ENCODE measurements at regions not wholly inside any gene's neighbourhood (a gene's known extent, or its start where the extent isn't known, plus 50 kb on each side); places are given as distances from the start of the nearest gene placed in this dataset.
"Not testable (repeated sequence)": the region's sequence is repeated elsewhere in the genome, so short reads cannot be mapped to it uniquely, and the experiment has no call there.

GRCh38 chr16:66023481-66023880 is 343.0 kb upstream of the CDH5 start:
- Mint-ChIP-seq H3K4me1 (no peaks in the 10 kb centered on the region), H3K4me3 (no peak overlapping the region), H3K36me3 (ENCODE audit: low read depth) (no peaks in the 10 kb centered on the region), H3K27me3 (ENCODE audit: low read depth) (no peaks in the 10 kb centered on the region), H3K9me3 (peaks cover 9% of the 10 kb centered on the region), H3K27ac (ENCODE audit: unreplicated experiment) (no peak overlapping the region)
- DNase-seq (ENCODE audit: low read depth, low spot score): no peak
- no peak for TF ChIP-seq CTCF (conservative IDR thresholded peaks at IDR 0.05)

- Mint-ChIP-seq H3K4me3 (no peak overlapping the region), H3K27me3 (ENCODE audit: low read depth) (no peaks in the 10 kb centered on the region), H3K27ac (ENCODE audit: unreplicated experiment) (no peak overlapping the region), H3K4me1 (no peaks in the 10 kb centered on the region), H3K36me3 (ENCODE audit: low read depth) (no peaks in the 10 kb centered on the region), H3K9me3 (peaks cover 9% of the 10 kb centered on the region)
- DNase-seq (ENCODE audit: low read depth, low spot score): no peak
- no peak for TF ChIP-seq CTCF (conservative IDR thresholded peaks at IDR 0.05)
These were observed 345.8 kb upstream of the CDH5 start for GRCh38 chr16:66020642-66021041.

- H3K36me3 Mint-ChIP-seq (ENCODE audit: low read depth): no peaks in the 10 kb centered on the region
- no peak overlapping the region for H3K4me3 Mint-ChIP-seq
- no peak overlapping the region for H3K27ac Mint-ChIP-seq (ENCODE audit: unreplicated experiment)
- H3K4me1 Mint-ChIP-seq: no peaks in the 10 kb centered on the region
- H3K27me3 Mint-ChIP-seq (ENCODE audit: low read depth): no peaks in the 10 kb centered on the region
- TF ChIP-seq CTCF (conservative IDR thresholded peaks at IDR 0.05): no peak
- peaks cover 9% of the 10 kb centered on the region for H3K9me3 Mint-ChIP-seq
- no peak for DNase-seq (ENCODE audit: low read depth, low spot score)
These were observed 346.4 kb upstream of the CDH5 start for GRCh38 chr16:66020046-66020445.

- not testable (repeated sequence) for DNase-seq (ENCODE audit: low read depth, low spot score); H3K4me1 Mint-ChIP-seq; H3K27me3 Mint-ChIP-seq (ENCODE audit: low read depth); H3K36me3 Mint-ChIP-seq (ENCODE audit: low read depth); H3K27ac Mint-ChIP-seq (ENCODE audit: unreplicated experiment); H3K9me3 Mint-ChIP-seq; H3K4me3 Mint-ChIP-seq
These were observed 347.0 kb upstream of the CDH5 start for GRCh38 chr16:66019502-66019901.

GRCh38 chr16:66014221-66014620 is 352.3 kb upstream of the CDH5 start:
- TF ChIP-seq CTCF (conservative IDR thresholded peaks at IDR 0.05): no peak
- Mint-ChIP-seq H3K9me3 (no peaks in the 10 kb centered on the region), H3K4me3 (no peak overlapping the region), H3K27ac (ENCODE audit: unreplicated experiment) (no peak overlapping the region), H3K27me3 (ENCODE audit: low read depth) (peaks cover 2% of the 10 kb centered on the region), H3K36me3 (ENCODE audit: low read depth) (no peaks in the 10 kb centered on the region), H3K4me1 (no peaks in the 10 kb centered on the region)
- DNase-seq (ENCODE audit: low read depth, low spot score): no peak

DNA sequence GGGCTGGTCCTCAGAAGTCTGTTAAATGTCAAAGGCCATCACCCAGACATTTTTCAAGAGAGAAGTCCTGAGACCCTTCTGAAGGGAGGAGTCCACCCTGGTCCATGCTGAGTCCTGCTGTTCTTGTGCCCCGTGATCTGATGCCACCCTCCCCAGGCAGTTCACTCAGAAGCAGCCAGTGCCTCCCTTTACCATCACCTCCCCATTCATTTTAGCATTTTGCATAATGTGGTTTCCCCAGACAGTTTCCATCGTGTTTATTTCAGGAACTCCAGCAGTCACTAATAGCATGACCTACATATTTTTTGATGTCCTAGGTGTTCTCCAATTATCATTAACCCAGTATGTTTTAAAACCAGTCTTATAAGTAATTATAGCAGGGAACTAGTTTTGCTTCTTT is 353.0 kb upstream of the CDH5 start:
- Mint-ChIP-seq H3K4me3 (no peak overlapping the region), H3K9me3 (no peaks in the 10 kb centered on the region), H3K27me3 (ENCODE audit: low read depth) (peaks cover 2% of the 10 kb centered on the region), H3K36me3 (ENCODE audit: low read depth) (no peaks in the 10 kb centered on the region), H3K4me1 (no peaks in the 10 kb centered on the region), H3K27ac (ENCODE audit: unreplicated experiment) (no peak overlapping the region)
- TF ChIP-seq CTCF (conservative IDR thresholded peaks at IDR 0.05): no peak
- DNase-seq (ENCODE audit: low read depth, low spot score): no peak
